ENCODE measurements at regions not wholly inside any gene's neighbourhood (a gene's known extent, or its start where the extent isn't known, plus 50 kb on each side); places are given as distances from the start of the nearest gene placed in this dataset.

DNA sequence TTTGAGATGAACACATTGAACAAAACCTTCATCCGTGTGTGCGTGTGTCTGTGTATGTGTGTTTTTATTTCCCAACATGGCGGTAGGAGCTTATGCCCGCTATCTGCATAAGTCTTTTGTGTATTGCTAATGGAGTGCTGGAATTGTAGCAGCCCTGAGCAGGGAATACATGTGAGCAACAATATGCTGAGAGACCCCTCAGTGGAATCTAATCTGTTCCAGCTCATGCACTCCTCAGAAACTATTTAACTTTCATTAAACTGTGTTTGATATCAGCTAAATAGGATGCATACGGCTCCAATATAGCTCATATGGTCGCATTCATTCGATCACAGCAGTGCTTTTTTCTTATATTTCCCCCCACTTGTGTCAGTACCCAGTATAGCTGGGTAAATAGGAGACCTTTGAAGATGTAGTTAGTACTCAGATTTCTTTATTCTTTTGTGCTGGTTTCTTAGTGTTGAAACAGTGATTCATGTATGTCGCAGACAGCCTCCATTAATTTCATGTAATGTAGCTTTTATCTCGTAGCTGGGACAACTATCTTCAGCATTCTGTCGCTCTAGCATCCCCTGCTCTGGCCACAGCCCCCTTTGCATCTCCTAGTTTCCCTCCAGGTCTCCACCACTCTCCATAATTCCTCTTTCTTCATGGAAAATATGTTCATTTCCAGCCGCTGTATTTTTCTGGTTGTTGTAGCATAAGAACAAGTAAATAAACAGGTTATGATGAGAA lies 891.2 kb downstream of the BCL11A start:
- no peak for DNase-seq

- DNase-seq = no peak
Measured at GRCh38 chr2:59660262-59660661, 893.2 kb downstream of the BCL11A start.

DNA sequence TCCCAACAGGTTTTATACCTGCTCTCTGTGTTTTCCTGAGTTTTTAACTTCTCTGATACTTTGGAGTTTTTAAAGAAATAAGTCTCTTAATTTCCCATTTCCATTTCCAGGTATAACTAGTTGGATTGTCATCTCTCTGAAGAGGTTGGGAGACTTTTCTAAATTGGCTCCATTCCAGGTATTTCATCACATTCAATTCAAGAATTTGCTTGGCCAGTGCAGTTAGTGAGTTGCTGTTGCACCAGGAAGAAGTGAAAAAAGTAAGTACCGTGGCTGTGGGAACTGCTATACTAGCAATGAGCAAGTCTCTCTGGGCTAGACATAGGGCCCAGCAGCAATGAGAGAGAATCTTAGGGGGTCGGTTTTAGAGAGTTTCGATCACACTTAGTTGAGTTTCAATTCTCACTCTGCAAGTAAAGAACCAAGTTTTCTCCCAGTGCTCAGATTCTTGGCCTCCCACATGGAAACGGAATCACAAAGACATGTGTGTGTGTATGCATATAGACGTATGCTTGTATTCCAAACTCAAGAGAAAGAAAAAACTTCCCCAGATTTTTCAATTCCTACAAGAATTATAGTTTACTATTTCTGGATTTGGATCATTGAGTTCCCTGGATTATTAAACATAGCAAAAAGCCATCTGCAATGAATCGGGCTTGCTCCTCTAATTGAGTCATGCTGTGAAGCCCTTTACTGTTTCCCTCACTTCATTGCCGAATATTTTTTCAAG lies 894.4 kb downstream of the BCL11A start:
- DNase-seq = no peak

DNA sequence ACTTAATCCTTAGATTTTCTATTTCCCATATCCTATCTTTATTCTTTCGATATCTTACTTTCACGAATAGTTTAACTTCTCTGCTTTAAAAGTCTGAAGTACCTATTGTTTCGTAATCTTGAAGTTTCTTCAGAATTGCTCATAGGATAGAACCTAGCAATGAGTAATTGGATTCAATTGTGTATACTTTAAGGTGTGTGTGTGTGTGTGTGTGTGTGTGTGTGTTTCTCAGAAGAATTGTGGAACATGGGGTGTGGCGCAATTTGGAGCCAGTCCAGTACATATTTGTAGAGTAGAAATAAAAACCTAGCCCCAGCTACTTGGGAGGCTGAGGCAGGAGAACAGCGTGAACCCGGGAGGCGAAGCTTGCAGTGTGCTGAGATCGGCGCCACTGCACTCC lies 897.6 kb downstream of the BCL11A start:
- DNase-seq = no peak

- DNase-seq = no peak
Measured at GRCh38 chr2:59654710-59655109, 898.7 kb downstream of the BCL11A start.

GRCh38 chr2:59653164-59653563 lies 900.3 kb downstream of the BCL11A start:
- DNase-seq = no peak

GRCh38 chr2:59630789-59631188 lies 922.7 kb downstream of the BCL11A start:
- DNase-seq = no peak

GRCh38 chr2:59627599-59627998 lies 925.9 kb downstream of the BCL11A start:
- DNase-seq = no peak

DNA sequence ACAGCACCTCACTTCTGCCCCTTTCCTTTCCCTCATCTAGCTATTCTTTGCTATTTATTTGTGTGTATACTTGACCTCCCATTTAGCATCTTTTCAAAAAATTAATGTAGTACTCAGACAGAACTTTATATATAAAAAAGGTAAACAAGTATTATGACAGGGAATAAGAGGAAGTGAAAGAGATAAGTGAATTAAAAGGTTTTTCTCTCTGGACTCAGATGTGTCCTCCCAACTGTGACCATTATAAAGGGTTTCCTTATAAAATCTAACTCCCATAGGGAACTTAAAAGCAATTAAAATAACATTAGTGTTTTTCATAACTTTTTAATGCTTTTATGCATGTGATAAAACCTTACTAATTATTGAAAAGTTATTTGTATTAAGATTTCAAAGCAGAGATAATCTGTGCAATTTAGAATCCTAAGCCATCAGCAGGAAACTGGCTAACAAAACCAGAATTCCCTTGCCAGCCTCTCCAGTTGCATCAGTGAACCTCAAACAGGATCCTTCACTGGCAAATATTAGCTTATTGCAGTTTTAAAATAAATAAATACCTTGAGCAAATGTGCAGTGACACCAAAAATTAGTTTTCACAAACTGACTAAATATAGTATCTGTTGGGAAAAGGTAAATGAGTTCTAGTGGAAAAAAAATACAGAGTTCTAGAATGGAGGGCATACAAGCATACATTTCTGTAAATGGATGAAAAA lies 930.7 kb downstream of the BCL11A start:
- DNase-seq = no peak

DNA sequence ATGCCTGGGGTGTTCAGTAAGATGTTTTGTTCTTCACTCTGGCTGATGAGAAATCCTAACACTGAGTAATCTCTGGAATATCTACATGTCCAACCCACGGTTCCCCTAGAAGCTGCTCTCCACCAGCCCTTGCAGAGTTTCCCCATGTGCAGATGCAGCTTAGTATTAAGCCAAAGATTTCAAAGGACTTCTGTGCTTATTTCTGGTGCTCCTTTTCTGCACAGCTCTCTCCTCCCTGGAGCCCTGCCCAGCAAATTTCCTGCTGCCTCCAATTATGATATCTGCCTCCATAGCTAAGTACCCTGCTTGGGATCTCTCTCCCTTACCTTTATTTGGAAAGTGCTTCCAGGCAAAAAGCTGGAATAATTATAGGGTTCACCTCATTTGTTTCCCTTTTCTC lies 949.3 kb downstream of the BCL11A start:
- DNase-seq = no peak

DNA sequence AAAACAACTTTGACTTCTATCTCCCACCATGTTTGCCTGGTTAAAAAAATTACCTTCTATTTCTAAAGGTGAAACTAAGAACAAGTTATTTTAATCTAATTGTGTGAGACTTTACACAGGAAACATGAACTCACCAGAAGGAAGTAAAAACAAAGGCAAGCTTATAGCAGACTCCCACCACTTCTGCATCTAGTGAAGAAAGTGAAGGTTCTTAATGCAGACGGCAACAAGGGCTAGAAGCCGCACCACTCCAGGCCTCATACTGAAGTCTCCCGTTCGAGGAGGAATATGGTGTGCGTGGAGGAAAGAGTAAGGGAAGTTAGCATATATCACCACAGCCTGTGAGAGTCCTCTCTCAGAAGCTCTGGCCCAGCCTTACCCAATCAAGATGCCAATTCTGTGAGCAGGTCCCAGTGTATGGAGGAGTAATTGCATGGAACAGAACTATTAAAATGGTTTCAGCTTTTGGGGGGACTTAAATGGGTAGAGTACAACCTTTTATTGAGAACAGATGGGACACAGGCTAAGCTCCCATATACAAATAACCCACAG lies 958.7 kb downstream of the BCL11A start:
- no peak for DNase-seq

DNA sequence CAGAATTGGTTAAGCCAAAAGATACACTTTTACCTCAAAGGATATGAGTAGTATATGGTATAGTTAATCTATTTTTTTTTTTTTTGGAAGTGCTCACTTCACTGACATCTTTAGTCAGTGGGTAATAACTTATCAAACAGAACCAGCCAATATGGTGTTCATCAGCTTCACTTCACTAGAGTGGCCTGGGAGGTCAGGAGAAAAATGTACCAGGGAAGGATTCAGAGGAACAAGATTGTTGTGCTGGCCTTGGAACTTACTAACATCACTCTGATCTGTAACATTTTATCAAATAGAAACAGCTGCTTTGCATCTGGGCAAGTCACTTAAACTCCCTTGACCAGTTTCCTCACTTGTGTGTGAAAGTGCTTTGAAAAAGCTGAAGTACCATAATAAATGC lies 962.7 kb downstream of the BCL11A start:
- no peak for DNase-seq

- no peak for DNase-seq
Measured at GRCh38 chr2:59589881-59590280, 963.6 kb downstream of the BCL11A start.

GRCh38 chr2:59588286-59588685 lies 965.2 kb downstream of the BCL11A start:
- no peak for DNase-seq

- DNase-seq = no peak
Measured at GRCh38 chr2:59586176-59586575, 967.3 kb downstream of the BCL11A start.

- no peak for DNase-seq
Measured at GRCh38 chr2:59585655-59586054, 967.8 kb downstream of the BCL11A start.

DNA sequence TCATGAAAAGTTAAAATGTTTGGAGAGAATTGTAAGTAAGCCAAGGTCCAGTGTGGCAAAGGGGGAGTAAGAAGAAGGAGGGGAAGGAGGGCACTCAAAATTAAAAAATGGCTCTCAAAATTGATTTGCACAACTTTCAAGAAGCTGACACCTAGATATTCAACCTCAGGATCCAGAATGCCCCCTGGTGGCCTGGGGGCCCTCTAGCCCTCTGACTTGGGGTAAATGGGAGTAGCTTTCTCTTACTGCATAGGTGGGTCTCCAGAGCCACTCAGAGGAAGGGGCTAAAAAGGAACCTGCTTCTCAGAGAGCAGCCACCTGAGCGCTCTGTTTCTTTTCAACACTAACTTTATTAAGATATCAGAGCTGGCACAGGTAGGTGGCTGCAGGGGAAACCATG lies 968.5 kb downstream of the BCL11A start:
- no peak for DNase-seq

DNA sequence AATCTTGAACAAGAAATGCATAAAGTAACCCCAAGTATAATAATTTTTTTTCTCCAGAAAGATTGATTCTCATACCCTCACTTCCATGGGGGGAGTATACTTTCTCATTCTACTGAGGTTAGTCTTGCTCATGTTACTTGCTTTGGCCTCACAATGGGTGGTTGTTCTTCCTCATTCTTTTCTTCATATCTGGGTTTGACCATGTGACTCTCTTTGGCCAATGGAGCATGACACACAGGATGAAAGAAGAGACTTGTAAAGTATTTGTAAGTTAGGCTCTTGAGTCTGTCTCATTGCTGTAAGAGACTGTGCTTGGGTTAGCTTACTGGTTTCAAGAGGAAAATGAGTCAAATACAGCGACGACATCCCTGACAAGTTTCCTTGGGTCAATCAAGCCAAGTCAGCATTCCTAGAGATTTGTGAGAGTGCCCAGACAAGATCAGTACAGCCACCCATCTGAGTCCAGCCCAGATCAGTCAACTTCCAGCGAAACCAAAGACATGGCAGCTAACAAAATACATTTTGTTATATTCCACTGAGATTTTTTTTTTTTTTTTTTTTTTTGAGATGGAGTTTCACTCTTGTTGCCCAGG lies 970.2 kb downstream of the BCL11A start:
- DNase-seq = no peak

GRCh38 chr2:59578349-59578748 lies 975.1 kb downstream of the BCL11A start:
- DNase-seq = no peak

- no peak for DNase-seq
Measured at GRCh38 chr2:59575191-59575590, 978.3 kb downstream of the BCL11A start.

DNA sequence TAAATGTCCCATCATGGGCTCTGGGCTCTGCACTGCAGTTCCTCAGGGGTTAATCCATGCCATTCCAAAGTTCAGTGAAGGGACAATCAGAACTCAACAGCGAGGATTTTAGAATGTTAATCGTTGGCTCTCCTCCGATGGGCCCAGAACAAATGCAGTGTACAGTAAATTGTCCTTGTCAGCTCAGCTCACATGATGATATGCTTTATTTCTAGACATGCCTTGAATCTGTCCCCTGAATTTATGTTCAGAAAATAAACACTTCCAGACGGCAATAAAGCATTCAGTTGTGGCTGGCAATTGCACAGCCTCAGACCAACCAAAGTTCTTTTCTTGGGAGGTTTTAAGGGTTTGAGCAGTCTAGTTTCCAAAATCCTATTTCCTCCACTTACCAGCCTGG lies 981.2 kb downstream of the BCL11A start:
- no peak for DNase-seq

DNA sequence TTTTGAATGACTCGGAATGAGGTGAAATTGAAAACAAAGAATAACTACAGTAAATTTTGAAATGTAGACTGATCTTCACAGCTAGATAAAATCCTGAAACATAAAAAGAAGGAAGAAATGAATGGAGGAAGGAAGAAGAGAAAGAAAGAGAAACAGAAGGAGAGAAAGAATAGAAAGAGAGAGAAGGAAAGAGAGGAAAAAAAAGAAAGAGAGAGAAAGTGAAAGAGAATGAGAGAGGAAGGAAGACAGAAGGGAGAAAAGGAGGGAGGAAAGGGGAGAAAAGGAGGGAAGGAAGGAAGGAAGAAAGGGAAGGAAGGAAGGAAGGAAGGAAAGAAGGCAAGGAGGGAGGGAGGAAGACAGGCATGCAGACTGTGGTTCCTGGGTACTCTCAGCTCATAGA lies 982.6 kb downstream of the BCL11A start:
- DNase-seq = no peak

DNA sequence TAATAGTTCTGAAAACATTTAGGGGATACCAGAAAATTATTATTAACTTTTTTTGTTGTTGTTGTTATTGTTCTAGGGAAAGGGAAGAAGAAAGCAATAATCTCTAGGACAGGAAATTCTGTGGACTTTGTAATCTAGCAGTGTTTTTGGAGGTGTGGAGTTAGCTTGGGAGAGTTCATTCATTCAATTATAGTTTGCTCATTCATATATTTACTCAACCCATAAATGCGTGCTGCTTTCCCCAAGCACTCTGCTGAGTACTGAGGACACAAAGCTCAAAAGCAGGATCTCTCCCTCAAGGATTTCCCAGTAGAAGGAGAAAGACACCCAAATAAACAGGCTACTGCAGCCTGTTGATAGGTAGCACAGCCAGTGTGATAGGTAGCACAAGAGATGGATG lies 984.3 kb downstream of the BCL11A start:
- DNase-seq = no peak
